Trophoblast cell (in vitro differentiated cells and primary cell): ENCODE measurements at regions not wholly inside any gene's neighbourhood (a gene's known extent, or its start where the extent isn't known, plus 50 kb on each side); places are given as distances from the start of the nearest gene placed in this dataset.

Experiments used
- DNase-seq, 2 donors: peaks; one replicate each; pipeline ENCODE4 v3.0.0-alpha.2; 2016
- H2AFZ ChIP-seq: 2 replicates; pipeline ENCODE4 v1.6.1; 2013; ENCODE audit warnings: low read length, moderate library complexity, mild to moderate bottlenecking; ENCODE audit not compliant: insufficient read depth, poor library complexity
- H2AK5ac ChIP-seq: 2 replicates; pipeline ENCODE4 v1.6.1; 2013; ENCODE audit warnings: mild to moderate bottlenecking, low read length
- H2BK120ac ChIP-seq: 2 replicates; pipeline ENCODE4 v1.6.1; 2013; ENCODE audit warnings: low read length, mild to moderate bottlenecking, moderate library complexity; ENCODE audit not compliant: insufficient read depth, poor library complexity
- H2BK12ac ChIP-seq: 2 replicates; pipeline ENCODE4 v1.6.1; 2013; ENCODE audit warnings: mild to moderate bottlenecking, low read length, moderate library complexity
- H2BK5ac ChIP-seq: 2 replicates; pipeline ENCODE4 v1.6.1; 2013; ENCODE audit warnings: low read length, low read depth, moderate library complexity, mild to moderate bottlenecking; ENCODE audit not compliant: poor library complexity
- H3K14ac ChIP-seq: 2 replicates; pipeline ENCODE4 v1.6.1; 2013; ENCODE audit warnings: mild to moderate bottlenecking, low read length
- H3K18ac ChIP-seq: 2 replicates; pipeline ENCODE4 v1.6.1; 2013; ENCODE audit warnings: mild to moderate bottlenecking, low read length
- H3K23ac ChIP-seq: 2 replicates; pipeline ENCODE4 v1.6.1; 2013; ENCODE audit warnings: low read length
- H3K27ac ChIP-seq: 2 replicates; pipeline ENCODE4 v1.5.1; 2013; ENCODE audit warnings: low read depth, mild to moderate bottlenecking, inconsistent platforms, low read length, moderate library complexity
- H3K27me3 ChIP-seq: 2 replicates; pipeline ENCODE4 v1.6.1; 2013; ENCODE audit warnings: inconsistent platforms, mild to moderate bottlenecking, low read length, moderate library complexity; ENCODE audit not compliant: insufficient read depth
- H3K36me3 ChIP-seq, 2 experiments: 1 replicate in 1 of 2; 2 replicates in 1 of 2; pipeline ENCODE4 v1.6.1; 2013; ENCODE audit warnings: low read length in 2 of 2, mild to moderate bottlenecking in 2 of 2, moderate library complexity in 1 of 2; ENCODE audit not compliant: insufficient read depth in 2 of 2, control insufficient read depth in 1 of 2
- H3K4ac ChIP-seq: 2 replicates; pipeline ENCODE4 v1.6.1; 2013; ENCODE audit warnings: low read depth, mild to moderate bottlenecking, low read length, moderate library complexity
- H3K4me1 ChIP-seq, 2 experiments: 1 replicate in 1 of 2; 2 replicates in 1 of 2; pipeline ENCODE4 v1.6.1; 2013; ENCODE audit warnings: low read length in 2 of 2, mild to moderate bottlenecking in 2 of 2, moderate library complexity in 1 of 2; ENCODE audit not compliant: insufficient read depth in 2 of 2, control insufficient read depth in 1 of 2
- H3K4me2 ChIP-seq: 2 replicates; pipeline ENCODE4 v1.6.1; 2013; ENCODE audit warnings: inconsistent platforms, mild to moderate bottlenecking, low read length, moderate library complexity
- H3K4me3 ChIP-seq: 2 replicates; pipeline ENCODE4 v1.5.1; 2013; ENCODE audit warnings: mild to moderate bottlenecking, low read depth, low read length, inconsistent platforms
- H3K79me1 ChIP-seq: one replicate; pipeline ENCODE4 v1.6.1; 2013; ENCODE audit warnings: low read length
- H3K79me2 ChIP-seq: 2 replicates; pipeline ENCODE4 v1.6.1; 2013; ENCODE audit warnings: low read length, mild to moderate bottlenecking; ENCODE audit not compliant: control insufficient read depth, insufficient read depth, poor library complexity
- H3K9ac ChIP-seq: 2 replicates; pipeline ENCODE4 v1.6.1; 2013; ENCODE audit warnings: mild to moderate bottlenecking, low read length
- H3K9me3 ChIP-seq: 2 replicates; pipeline ENCODE4 v1.6.1; 2013; ENCODE audit warnings: low read depth, mild to moderate bottlenecking, control low read depth, inconsistent platforms, low read length; ENCODE audit not compliant: insufficient read depth
- H4K12ac ChIP-seq: 2 replicates; pipeline ENCODE4 v1.6.1; 2013; ENCODE audit warnings: low read depth, mild to moderate bottlenecking, low read length, moderate library complexity
- H4K8ac ChIP-seq: 2 replicates; pipeline ENCODE4 v1.6.1; 2013; ENCODE audit warnings: low read depth, mild to moderate bottlenecking, low read length, moderate library complexity
- H4K91ac ChIP-seq: one replicate; pipeline ENCODE4 v1.6.1; 2013; ENCODE audit warnings: low read depth, mild to moderate bottlenecking, low read length, moderate library complexity
- WGBS: extraction: QIAGEN DNeasy Blood & Tissue Kit; methylation state at CpG from one replicate; pipeline ENCODE4 v1.1.7; 2013; ENCODE audit warnings: missing lambda C conversion rate; ENCODE audit not compliant: insufficient read length, insufficient coverage; ENCODE audit errors: extremely low coverage; 5-methylcytosine and 5-hydroxymethylcytosine counted together

DNA sequence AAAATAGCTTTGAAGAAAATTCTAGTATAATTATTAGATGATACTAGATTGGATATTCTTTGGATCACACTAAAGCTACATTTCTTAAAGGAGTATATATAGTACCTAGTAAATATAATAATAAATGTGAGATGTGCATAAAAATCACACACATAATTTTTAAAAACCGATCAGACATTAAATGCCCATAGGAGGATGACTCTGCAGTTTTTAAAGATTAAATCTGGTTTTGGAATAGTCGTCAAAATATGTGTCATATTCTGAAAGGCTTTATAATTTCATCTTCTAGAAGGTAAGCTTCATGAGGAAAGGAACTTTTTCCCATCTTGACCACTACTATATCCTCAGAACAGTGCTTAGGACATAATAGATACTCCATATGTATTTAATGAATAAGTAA lies 169.0 kb downstream of the NRIP1 start:
- Histone ChIP-seq H4K12ac (no peak overlapping the region), H2AFZ (no peak overlapping the region), H2BK5ac (no peak overlapping the region), H3K27ac (no peak overlapping the region), H3K4me1 (peaks cover 0 to 2% of the 10 kb centered on the region in 2 experiments), H3K9me3 (no peaks in the 10 kb centered on the region), H4K91ac (no peak overlapping the region), H2BK120ac (no peak overlapping the region), H3K23ac (no peak overlapping the region), H3K36me3 (no peaks in the 10 kb centered on the region), H4K8ac (no peak overlapping the region), H3K4me3 (no peak overlapping the region), H3K18ac (no peak overlapping the region), H3K14ac (no peak overlapping the region), H3K4ac (no peak overlapping the region), H3K79me1 (no peaks in the 10 kb centered on the region), H3K79me2 (no peaks in the 10 kb centered on the region), H2AK5ac (no peak overlapping the region), H3K27me3 (no peaks in the 10 kb centered on the region), H2BK12ac (no peak overlapping the region), H3K4me2 (no peak overlapping the region), H3K9ac (no peak overlapping the region)
- no peak for DNase-seq
- WGBS: no CpG with 5 or more reads among the region's 2 CpGs

DNA sequence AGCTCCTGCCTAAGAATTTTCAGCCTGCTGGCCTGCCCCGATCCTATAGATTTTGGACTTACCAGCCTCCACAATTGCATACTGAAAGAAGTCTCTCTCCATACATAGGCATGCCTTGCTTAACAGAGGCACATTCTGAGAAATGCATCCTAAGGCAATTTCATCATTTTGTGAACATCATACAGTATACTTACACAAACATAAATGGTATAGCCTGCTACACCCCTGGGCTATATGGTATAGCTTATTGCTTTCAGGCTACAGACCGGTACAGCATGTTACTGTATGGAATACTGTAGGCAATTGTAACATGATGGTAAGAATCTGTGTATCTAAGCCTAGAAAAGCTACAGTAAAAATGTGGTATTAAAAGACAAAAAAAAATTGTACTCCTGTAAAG lies 174.7 kb downstream of the NRIP1 start:
- no peak overlapping the region for H3K9ac ChIP-seq
- H2BK5ac ChIP-seq: no peak overlapping the region
- peak; percentile 75 to 96 for DNase-seq
- no peak overlapping the region for H3K4ac ChIP-seq
- H2AK5ac ChIP-seq: no peak overlapping the region
- H3K4me1 ChIP-seq: no peaks in the 10 kb centered on the region
- H3K79me2 ChIP-seq: no peaks in the 10 kb centered on the region
- no peaks in the 10 kb centered on the region for H3K9me3 ChIP-seq
- no peaks in the 10 kb centered on the region for H3K27me3 ChIP-seq
- no peak overlapping the region for H4K91ac ChIP-seq
- no peak overlapping the region for H3K4me2 ChIP-seq
- no peak overlapping the region for H2BK12ac ChIP-seq
- no CpG with 5 or more reads among the region's 2 CpGs for WGBS
- no peak overlapping the region for H3K27ac ChIP-seq
- H2BK120ac ChIP-seq: no peak overlapping the region
- no peak overlapping the region for H3K23ac ChIP-seq
- no peaks in the 10 kb centered on the region for H3K79me1 ChIP-seq
- H2AFZ ChIP-seq: no peak overlapping the region
- H3K14ac ChIP-seq: no peak overlapping the region
- H3K18ac ChIP-seq: no peak overlapping the region
- no peak overlapping the region for H3K4me3 ChIP-seq
- no peaks in the 10 kb centered on the region for H3K36me3 ChIP-seq
- no peak overlapping the region for H4K8ac ChIP-seq
- H4K12ac ChIP-seq: no peak overlapping the region

DNA sequence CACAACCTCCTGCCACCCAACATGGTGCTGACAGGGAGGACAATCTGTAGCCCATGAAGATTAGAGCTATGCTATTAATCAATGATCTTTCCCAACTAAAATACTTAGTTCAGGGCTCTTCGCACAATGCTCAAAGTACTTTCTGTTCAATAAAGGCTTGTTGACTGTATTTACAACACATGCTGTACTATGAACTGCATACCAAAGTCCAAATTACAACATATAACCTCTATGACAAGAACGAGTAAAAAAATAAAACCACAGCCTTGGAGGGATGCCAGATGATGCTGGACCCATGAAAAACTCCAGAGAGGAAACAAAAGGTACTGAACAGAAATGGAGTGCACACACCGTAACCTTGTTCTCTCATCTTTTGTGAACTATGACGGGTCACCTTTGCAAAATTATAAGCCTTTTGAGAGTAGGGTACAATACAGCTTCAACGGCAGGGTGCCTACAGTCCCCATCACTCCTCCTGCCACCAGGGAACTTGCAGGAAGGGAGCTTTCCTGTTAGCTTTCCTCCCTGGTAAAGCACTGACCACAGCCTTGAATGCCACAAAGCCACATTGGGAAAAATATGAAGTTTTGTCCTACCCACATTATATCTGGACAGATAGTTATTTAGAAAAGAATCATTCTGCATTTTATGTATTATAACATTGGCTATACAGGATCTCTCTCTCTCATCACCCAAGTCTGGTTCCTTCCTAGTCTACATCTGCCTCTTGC lies 175.6 kb downstream of the NRIP1 start:
- no peak overlapping the region for H2BK120ac ChIP-seq
- no peaks in the 10 kb centered on the region for H3K36me3 ChIP-seq
- no peak overlapping the region for H3K4me2 ChIP-seq
- no peak overlapping the region for H2AFZ ChIP-seq
- no peaks in the 10 kb centered on the region for H3K4me1 ChIP-seq
- H3K79me2 ChIP-seq: no peaks in the 10 kb centered on the region
- H2BK12ac ChIP-seq: no peak overlapping the region
- H3K14ac ChIP-seq: no peak overlapping the region
- no peaks in the 10 kb centered on the region for H3K79me1 ChIP-seq
- H3K4me3 ChIP-seq: no peak overlapping the region
- H3K9ac ChIP-seq: no peak overlapping the region
- H3K27ac ChIP-seq: no peak overlapping the region
- H4K91ac ChIP-seq: no peak overlapping the region
- H3K9me3 ChIP-seq: no peaks in the 10 kb centered on the region
- H3K18ac ChIP-seq: no peak overlapping the region
- DNase-seq: peak in 1 of 2 donors; percentile 58
- no peak overlapping the region for H4K8ac ChIP-seq
- no peak overlapping the region for H3K23ac ChIP-seq
- no peak overlapping the region for H2BK5ac ChIP-seq
- no CpG with 5 or more reads among the region's 5 CpGs for WGBS
- H3K27me3 ChIP-seq: no peaks in the 10 kb centered on the region
- no peak overlapping the region for H4K12ac ChIP-seq
- H3K4ac ChIP-seq: no peak overlapping the region
- no peak overlapping the region for H2AK5ac ChIP-seq

DNA sequence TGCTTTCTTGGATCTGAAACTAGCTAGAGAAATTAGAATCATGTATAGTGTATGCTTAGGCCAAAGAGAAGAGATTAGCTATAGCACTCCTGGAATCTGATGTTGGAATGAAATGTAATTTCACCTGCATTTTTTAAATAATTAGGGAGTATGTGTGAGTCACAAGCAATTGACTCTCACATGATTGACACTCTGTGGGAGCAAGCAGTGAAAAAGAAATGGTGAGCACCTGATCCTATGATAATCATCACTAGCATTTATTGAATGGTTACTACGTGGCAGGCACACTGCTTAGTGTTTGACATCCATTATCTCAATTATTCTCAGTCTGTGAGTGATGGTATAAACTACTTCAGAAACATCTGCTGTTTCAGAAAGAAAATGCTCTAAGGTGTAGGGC lies 176.6 kb downstream of the NRIP1 start:
- H3K14ac ChIP-seq: no peak overlapping the region
- H3K9me3 ChIP-seq: no peaks in the 10 kb centered on the region
- no peak overlapping the region for H3K4me2 ChIP-seq
- no peak overlapping the region for H4K91ac ChIP-seq
- H2AFZ ChIP-seq: no peak overlapping the region
- H3K18ac ChIP-seq: no peak overlapping the region
- no peak overlapping the region for H2BK120ac ChIP-seq
- no peaks in the 10 kb centered on the region for H3K4me1 ChIP-seq
- H3K23ac ChIP-seq: no peak overlapping the region
- no peak overlapping the region for H3K9ac ChIP-seq
- H2AK5ac ChIP-seq: no peak overlapping the region
- no peaks in the 10 kb centered on the region for H3K79me1 ChIP-seq
- H3K36me3 ChIP-seq: no peaks in the 10 kb centered on the region
- peak in 1 of 2 donors; percentile 87 for DNase-seq
- no peak overlapping the region for H4K12ac ChIP-seq
- H2BK5ac ChIP-seq: no peak overlapping the region
- no peak overlapping the region for H3K4me3 ChIP-seq
- no peak overlapping the region for H3K4ac ChIP-seq
- H2BK12ac ChIP-seq: no peak overlapping the region
- no peaks in the 10 kb centered on the region for H3K27me3 ChIP-seq
- H3K27ac ChIP-seq: no peak overlapping the region
- no peak overlapping the region for H4K8ac ChIP-seq
- no CpG with 5 or more reads among the region's 1 CpG for WGBS
- H3K79me2 ChIP-seq: no peaks in the 10 kb centered on the region
